Vagina (tissue), 2 donors: ENCODE measurements at regions not wholly inside any gene's neighbourhood (a gene's known extent, or its start where the extent isn't known, plus 50 kb on each side); places are given as distances from the start of the nearest gene placed in this dataset.

ENCODE experiments used
- CTCF ChIP-seq, 3 experiments: fragments of 450-650 bp in 2 of 3; fragments of 200-600 bp in 1 of 3; sonication (generic) in 1 of 3; IDR thresholded peaks; one replicate each; pipeline ENCODE4 v1.5.1; 2017 to 2019; ENCODE audit warnings: antibody characterized with exemption in 3 of 3, mild to moderate bottlenecking in 2 of 3, moderate library complexity in 2 of 3
- POLR2AphosphoS5 ChIP-seq, 2 donors: sonication (generic); formaldehyde crosslinking; IDR thresholded peaks; one replicate each; pipeline ENCODE4 v1.9.0; 2017; ENCODE audit warnings: antibody characterized with exemption in 2 of 2, mild to moderate bottlenecking in 2 of 2, low read depth in 1 of 2; ENCODE audit not compliant: insufficient read depth in 1 of 2

- no peak for TF ChIP-seq CTCF (IDR thresholded peaks at IDR 0.05)
- TF ChIP-seq POLR2AphosphoS5 (IDR thresholded peaks at IDR 0.05; ENCODE audit: insufficient read depth in 1 of 2, low read depth in 1 of 2) = no peak
These were observed 627.8 kb upstream of the ID2 start for GRCh38 chr2:8054070-8054469.
